ENCODE measurements at regions not wholly inside any gene's neighbourhood (a gene's known extent, or its start where the extent isn't known, plus 50 kb on each side); places are given as distances from the start of the nearest gene placed in this dataset.

DNA sequence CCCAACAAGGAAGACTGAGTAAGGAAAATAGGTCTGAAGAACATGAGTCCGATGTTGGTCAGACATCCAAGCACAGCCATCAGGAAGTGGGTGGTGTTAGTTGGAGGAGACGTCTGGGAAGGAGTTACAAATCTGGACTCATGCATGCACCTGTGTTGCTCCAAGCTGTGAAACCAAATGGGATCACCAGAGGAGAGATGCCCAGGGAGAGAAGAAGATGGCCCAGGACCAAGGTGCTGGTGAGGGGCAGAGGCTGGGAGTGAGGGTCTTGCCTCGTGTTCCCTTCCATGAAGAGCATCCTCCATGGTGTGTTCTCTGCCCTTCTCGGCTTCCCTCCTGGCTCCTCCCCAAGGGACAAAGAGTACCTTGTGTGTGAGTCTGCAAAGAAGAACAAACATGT is 405.6 kb downstream of the NPHP4 start:
- TF ChIP-seq, protein P1, sequence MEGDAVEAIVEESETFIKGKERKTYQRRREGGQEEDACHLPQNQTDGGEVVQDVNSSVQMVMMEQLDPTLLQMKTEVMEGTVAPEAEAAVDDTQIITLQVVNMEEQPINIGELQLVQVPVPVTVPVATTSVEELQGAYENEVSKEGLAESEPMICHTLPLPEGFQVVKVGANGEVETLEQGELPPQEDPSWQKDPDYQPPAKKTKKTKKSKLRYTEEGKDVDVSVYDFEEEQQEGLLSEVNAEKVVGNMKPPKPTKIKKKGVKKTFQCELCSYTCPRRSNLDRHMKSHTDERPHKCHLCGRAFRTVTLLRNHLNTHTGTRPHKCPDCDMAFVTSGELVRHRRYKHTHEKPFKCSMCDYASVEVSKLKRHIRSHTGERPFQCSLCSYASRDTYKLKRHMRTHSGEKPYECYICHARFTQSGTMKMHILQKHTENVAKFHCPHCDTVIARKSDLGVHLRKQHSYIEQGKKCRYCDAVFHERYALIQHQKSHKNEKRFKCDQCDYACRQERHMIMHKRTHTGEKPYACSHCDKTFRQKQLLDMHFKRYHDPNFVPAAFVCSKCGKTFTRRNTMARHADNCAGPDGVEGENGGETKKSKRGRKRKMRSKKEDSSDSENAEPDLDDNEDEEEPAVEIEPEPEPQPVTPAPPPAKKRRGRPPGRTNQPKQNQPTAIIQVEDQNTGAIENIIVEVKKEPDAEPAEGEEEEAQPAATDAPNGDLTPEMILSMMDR (IDR thresholded peaks at IDR 0.05), result no peak
- TF ChIP-seq POLR2A (IDR thresholded peaks at IDR 0.05) (no peak), POLR2AphosphoS5 (IDR thresholded peaks at IDR 0.05) (peak; percentile 54)

Data from prostate gland (tissue), 2 donors.